Bronchial epithelial cell (primary cell): ENCODE measurements at regions not wholly inside any gene's neighbourhood (a gene's known extent, or its start where the extent isn't known, plus 50 kb on each side); places are given as distances from the start of the nearest gene placed in this dataset.

Experiments
- DNase-seq: peaks from one replicate; pipeline ENCODE4 v3.0.0-alpha.2; 2010; ENCODE audit warnings: low read depth
- FAIRE-seq: peaks from 2 replicates; lab custom pipeline; 2011; peaks lifted over from hg19 to GRCh38; lab: Jason Lieb, UNC
- H3K27me3 ChIP-seq: 2 replicates; pipeline ENCODE4 v1.5.1; 2011; ENCODE audit warnings: low read length; ENCODE audit not compliant: control insufficient read depth, insufficient read depth
- H3K36me3 ChIP-seq: 2 replicates; pipeline ENCODE4 v1.5.1; 2011; ENCODE audit warnings: low read length; ENCODE audit not compliant: control insufficient read depth, insufficient read depth
- H3K4me3 ChIP-seq: 2 replicates; pipeline ENCODE4 v1.5.1; 2011; ENCODE audit warnings: mild to moderate bottlenecking, low read depth, low read length, control low read depth
- TF ChIP-seq, protein P1 (sequence below): IDR thresholded peaks from 2 replicates; pipeline ENCODE4 v1.5.1; 2011; ENCODE audit warnings: mild to moderate bottlenecking, moderate library complexity, low read length, control low read depth, inconsistent platforms; ENCODE audit not compliant: insufficient read depth, severe bottlenecking

DNA sequence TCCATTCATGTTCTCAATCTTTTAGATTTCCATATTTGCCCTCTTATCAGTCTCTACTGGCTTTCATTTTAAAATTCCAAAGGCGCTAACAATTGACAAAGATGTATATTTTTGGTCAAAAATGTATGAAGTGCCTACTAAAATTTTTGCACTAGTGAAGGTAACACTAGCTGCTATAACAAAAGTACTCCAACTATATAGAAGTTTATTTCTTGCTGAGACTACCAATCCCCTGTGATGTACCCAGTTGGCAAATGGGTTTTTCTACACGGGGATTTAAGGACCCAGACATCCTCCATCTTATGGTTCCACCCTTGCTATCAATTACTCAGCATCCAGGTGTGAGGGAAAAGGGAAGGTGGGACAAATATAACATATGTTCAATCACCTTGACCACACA is 75.3 kb upstream of the TSPAN8 start:
- no peak for DNase-seq
- Histone ChIP-seq H3K4me3 (no peak overlapping the region), H3K36me3 (no peaks in the 10 kb centered on the region), H3K27me3 (no peaks in the 10 kb centered on the region)
- no peak for FAIRE-seq
- TF ChIP-seq, protein P1, sequence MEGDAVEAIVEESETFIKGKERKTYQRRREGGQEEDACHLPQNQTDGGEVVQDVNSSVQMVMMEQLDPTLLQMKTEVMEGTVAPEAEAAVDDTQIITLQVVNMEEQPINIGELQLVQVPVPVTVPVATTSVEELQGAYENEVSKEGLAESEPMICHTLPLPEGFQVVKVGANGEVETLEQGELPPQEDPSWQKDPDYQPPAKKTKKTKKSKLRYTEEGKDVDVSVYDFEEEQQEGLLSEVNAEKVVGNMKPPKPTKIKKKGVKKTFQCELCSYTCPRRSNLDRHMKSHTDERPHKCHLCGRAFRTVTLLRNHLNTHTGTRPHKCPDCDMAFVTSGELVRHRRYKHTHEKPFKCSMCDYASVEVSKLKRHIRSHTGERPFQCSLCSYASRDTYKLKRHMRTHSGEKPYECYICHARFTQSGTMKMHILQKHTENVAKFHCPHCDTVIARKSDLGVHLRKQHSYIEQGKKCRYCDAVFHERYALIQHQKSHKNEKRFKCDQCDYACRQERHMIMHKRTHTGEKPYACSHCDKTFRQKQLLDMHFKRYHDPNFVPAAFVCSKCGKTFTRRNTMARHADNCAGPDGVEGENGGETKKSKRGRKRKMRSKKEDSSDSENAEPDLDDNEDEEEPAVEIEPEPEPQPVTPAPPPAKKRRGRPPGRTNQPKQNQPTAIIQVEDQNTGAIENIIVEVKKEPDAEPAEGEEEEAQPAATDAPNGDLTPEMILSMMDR = no peak

GRCh38 chr12:71230542-71230941 is 72.7 kb upstream of the TSPAN8 start:
- no peak for FAIRE-seq
- no peaks in the 10 kb centered on the region for H3K36me3 ChIP-seq
- TF ChIP-seq, protein P1 = no peak
- H3K27me3 ChIP-seq = no peaks in the 10 kb centered on the region
- H3K4me3 ChIP-seq = no peak overlapping the region
- no peak for DNase-seq

GRCh38 chr12:71223139-71223538 is 65.3 kb upstream of the TSPAN8 start:
- Histone ChIP-seq H3K27me3 (no peaks in the 10 kb centered on the region), H3K4me3 (no peak overlapping the region), H3K36me3 (no peaks in the 10 kb centered on the region)
- DNase-seq = peak; percentile 21
- FAIRE-seq = no peak
- TF ChIP-seq, protein P1 = no peak

DNA sequence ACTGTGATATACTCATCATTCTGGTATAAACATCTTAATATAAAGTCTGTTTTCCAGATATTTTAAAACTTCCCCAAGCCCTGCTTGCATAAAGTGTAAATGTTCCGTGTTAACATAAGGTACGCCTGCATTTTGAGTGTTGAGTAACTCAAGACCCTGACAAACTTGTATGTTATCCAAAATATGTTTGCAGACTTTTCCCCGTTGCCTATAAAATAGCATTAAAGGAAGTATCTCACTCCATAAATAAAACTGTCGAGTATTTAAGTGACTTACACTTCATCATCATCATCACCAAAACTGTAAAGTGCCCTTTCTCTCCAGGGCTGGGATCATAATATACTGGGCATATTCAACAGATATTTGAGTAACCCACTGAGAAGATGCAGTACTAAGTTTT is 64.6 kb upstream of the TSPAN8 start:
- TF ChIP-seq, protein P1 = no peak
- H3K4me3 ChIP-seq = no peak overlapping the region
- H3K27me3 ChIP-seq = no peaks in the 10 kb centered on the region
- no peak for FAIRE-seq
- no peak for DNase-seq
- H3K36me3 ChIP-seq = no peaks in the 10 kb centered on the region

- H3K4me3 ChIP-seq = no peak overlapping the region
- TF ChIP-seq, protein P1 = no peak
- no peaks in the 10 kb centered on the region for H3K27me3 ChIP-seq
- FAIRE-seq (no peak), DNase-seq (no peak)
- no peaks in the 10 kb centered on the region for H3K36me3 ChIP-seq
These were observed 62.5 kb upstream of the TSPAN8 start for GRCh38 chr12:71220260-71220659.

- DNase-seq = no peak
- TF ChIP-seq, protein P1 = no peak
- Histone ChIP-seq H3K4me3 (no peak overlapping the region), H3K36me3 (no peaks in the 10 kb centered on the region), H3K27me3 (no peaks in the 10 kb centered on the region)
- FAIRE-seq = no peak
These were observed 61.4 kb upstream of the TSPAN8 start for GRCh38 chr12:71219224-71219623.
